ENCODE measurements at regions not wholly inside any gene's neighbourhood (a gene's known extent, or its start where the extent isn't known, plus 50 kb on each side); places are given as distances from the start of the nearest gene placed in this dataset.

DNA sequence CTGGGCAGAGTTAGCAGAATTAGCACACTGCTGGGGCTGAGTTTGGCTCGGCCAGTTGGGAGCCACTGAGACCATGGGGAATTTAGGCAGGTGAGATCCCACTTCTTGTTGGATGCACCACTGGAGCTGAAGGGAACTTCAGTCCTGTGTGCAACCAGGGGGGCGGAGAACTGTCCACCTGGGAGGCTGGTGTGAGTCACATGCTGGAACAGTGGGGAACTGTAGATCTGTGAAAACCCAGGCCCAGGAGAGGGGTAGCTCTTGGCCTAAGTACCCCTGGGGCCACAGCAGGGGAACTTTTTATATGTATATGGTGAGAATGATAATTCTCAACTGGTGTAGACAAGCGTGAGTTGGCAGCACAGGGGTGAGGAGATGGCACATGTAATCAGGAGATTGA, 237.5 kb upstream of the KIF2A start:
- TF ChIP-seq, protein P1, sequence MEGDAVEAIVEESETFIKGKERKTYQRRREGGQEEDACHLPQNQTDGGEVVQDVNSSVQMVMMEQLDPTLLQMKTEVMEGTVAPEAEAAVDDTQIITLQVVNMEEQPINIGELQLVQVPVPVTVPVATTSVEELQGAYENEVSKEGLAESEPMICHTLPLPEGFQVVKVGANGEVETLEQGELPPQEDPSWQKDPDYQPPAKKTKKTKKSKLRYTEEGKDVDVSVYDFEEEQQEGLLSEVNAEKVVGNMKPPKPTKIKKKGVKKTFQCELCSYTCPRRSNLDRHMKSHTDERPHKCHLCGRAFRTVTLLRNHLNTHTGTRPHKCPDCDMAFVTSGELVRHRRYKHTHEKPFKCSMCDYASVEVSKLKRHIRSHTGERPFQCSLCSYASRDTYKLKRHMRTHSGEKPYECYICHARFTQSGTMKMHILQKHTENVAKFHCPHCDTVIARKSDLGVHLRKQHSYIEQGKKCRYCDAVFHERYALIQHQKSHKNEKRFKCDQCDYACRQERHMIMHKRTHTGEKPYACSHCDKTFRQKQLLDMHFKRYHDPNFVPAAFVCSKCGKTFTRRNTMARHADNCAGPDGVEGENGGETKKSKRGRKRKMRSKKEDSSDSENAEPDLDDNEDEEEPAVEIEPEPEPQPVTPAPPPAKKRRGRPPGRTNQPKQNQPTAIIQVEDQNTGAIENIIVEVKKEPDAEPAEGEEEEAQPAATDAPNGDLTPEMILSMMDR (IDR thresholded peaks at IDR 0.05), result no peak
- TF ChIP-seq POLR2A (IDR thresholded peaks at IDR 0.05), result no peak
